ENCODE measurements at regions not wholly inside any gene's neighbourhood (a gene's known extent, or its start where the extent isn't known, plus 50 kb on each side); places are given as distances from the start of the nearest gene placed in this dataset.

GRCh38 chr3:104677932-104678331 lies 688.8 kb upstream of the ALCAM start:
- Histone ChIP-seq H3K27me3 (no peaks in the 10 kb centered on the region), H3K4me1 (no peaks in the 10 kb centered on the region), H3K36me3 (no peaks in the 10 kb centered on the region), H3K27ac (no peak overlapping the region), H3K4me3 (no peak overlapping the region), H3K9me3 (no peaks in the 10 kb centered on the region)
- no peak for DNase-seq
- TF ChIP-seq CTCF (IDR thresholded peaks at IDR 0.05), result no peak
- TF ChIP-seq POLR2A (IDR thresholded peaks at IDR 0.05), result no peak
- intact Hi-C loops (cut with DNase I; ENCODE audit: low total_unique reads), result no loop called here

- no peaks in the 10 kb centered on the region for H3K4me1 ChIP-seq
- intact Hi-C loops (cut with DNase I; ENCODE audit: low total_unique reads), result no loop called here
- no peaks in the 10 kb centered on the region for H3K9me3 ChIP-seq
- H3K27ac ChIP-seq, result no peak overlapping the region
- DNase-seq, result no peak
- no peak overlapping the region for H3K4me3 ChIP-seq
- H3K27me3 ChIP-seq, result no peaks in the 10 kb centered on the region
- no peaks in the 10 kb centered on the region for H3K36me3 ChIP-seq
- no peak for TF ChIP-seq CTCF (IDR thresholded peaks at IDR 0.05)
- TF ChIP-seq POLR2A (IDR thresholded peaks at IDR 0.05), result no peak
These were observed 681.2 kb upstream of the ALCAM start for GRCh38 chr3:104685492-104685891.

- intact Hi-C loops (cut with DNase I; ENCODE audit: low total_unique reads), result no loop called here
- DNase-seq, result no peak
- Histone ChIP-seq H3K27me3 (no peaks in the 10 kb centered on the region), H3K36me3 (no peaks in the 10 kb centered on the region), H3K4me3 (no peak overlapping the region), H3K4me1 (no peaks in the 10 kb centered on the region), H3K27ac (no peak overlapping the region), H3K9me3 (no peaks in the 10 kb centered on the region)
- TF ChIP-seq POLR2A (IDR thresholded peaks at IDR 0.05), result no peak
- TF ChIP-seq CTCF (IDR thresholded peaks at IDR 0.05), result no peak
These were observed 679.3 kb upstream of the ALCAM start for GRCh38 chr3:104687362-104687761.

- Histone ChIP-seq H3K9me3 (no peaks in the 10 kb centered on the region), H3K4me1 (no peaks in the 10 kb centered on the region), H3K27me3 (no peaks in the 10 kb centered on the region), H3K36me3 (no peaks in the 10 kb centered on the region), H3K4me3 (no peak overlapping the region), H3K27ac (no peak overlapping the region)
- intact Hi-C loops (cut with DNase I; ENCODE audit: low total_unique reads), result no loop called here
- no peak for TF ChIP-seq CTCF (IDR thresholded peaks at IDR 0.05)
- TF ChIP-seq POLR2A (IDR thresholded peaks at IDR 0.05), result no peak
- DNase-seq, result no peak
These were observed 670.2 kb upstream of the ALCAM start for GRCh38 chr3:104696470-104696869.

- no peaks in the 10 kb centered on the region for H3K9me3 ChIP-seq
- no peak overlapping the region for H3K27ac ChIP-seq
- intact Hi-C loops (cut with DNase I; ENCODE audit: low total_unique reads), result no loop called here
- DNase-seq, result no peak
- no peaks in the 10 kb centered on the region for H3K27me3 ChIP-seq
- H3K4me3 ChIP-seq, result no peak overlapping the region
- no peaks in the 10 kb centered on the region for H3K36me3 ChIP-seq
- TF ChIP-seq CTCF (IDR thresholded peaks at IDR 0.05), result no peak
- no peak for TF ChIP-seq POLR2A (IDR thresholded peaks at IDR 0.05)
- no peaks in the 10 kb centered on the region for H3K4me1 ChIP-seq
These were observed 655.3 kb upstream of the ALCAM start for GRCh38 chr3:104711406-104711805.
